ENCODE measurements at regions not wholly inside any gene's neighbourhood (a gene's known extent, or its start where the extent isn't known, plus 50 kb on each side); places are given as distances from the start of the nearest gene placed in this dataset.

DNA sequence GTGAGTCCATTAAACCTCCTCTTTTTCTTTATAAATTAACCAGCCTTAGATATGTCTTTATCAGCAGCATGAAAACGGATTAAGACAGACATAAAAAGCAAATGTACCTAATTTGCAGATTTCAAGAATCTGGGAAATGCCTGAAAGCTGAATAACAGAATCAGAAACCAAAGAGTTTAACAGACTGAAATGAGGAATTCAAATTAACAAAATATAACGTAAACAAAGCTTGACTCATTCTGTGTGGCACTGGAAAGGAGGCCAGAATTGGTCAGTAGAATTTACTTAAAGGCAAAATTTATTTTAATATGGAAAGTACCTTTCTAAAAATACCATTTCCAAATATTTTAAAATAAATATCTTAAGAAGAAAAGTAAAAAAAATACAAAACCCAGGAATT lies 540.6 kb upstream of the HTR2A start:
- H3K9me3 ChIP-seq (ENCODE audit: control insufficient read depth in 1 of 2, low read length in 2 of 2): no peaks in the 10 kb centered on the region
- Mint-ChIP-seq H3K4me1 (no peaks in the 10 kb centered on the region), H3K9me3 (peaks cover 0 to 14% (median 4%) of the 10 kb centered on the region in 8 donors), H3K4me3 (no peak overlapping the region), H3K36me3 (no peaks in the 10 kb centered on the region), H3K27me3 (peaks cover 0 to 1% of the 10 kb centered on the region in 2 donors), H3K27ac (no peak overlapping the region)
- ChIA-PET CTCF (ENCODE audit: partially characterized antibody) (no interaction called here), POLR2A (ENCODE audit: partially characterized antibody) (no interaction called here)
- H3K27ac ChIP-seq (ENCODE audit: low read depth, low read length): no peak overlapping the region
- no peaks in the 10 kb centered on the region for H3K36me3 ChIP-seq (ENCODE audit: insufficient read depth, low read length)
- H3K4me3 ChIP-seq (ENCODE audit: low read length in 2 of 2): no peak overlapping the region
- DNase-seq: no peak
- H3K4me1 ChIP-seq (ENCODE audit: insufficient read depth, low read length): no peaks in the 10 kb centered on the region
- no peaks in the 10 kb centered on the region for H3K27me3 ChIP-seq (ENCODE audit: insufficient read depth, low read length)
- intact Hi-C loops (cut with micrococcal nuclease): no loop called here

DNA sequence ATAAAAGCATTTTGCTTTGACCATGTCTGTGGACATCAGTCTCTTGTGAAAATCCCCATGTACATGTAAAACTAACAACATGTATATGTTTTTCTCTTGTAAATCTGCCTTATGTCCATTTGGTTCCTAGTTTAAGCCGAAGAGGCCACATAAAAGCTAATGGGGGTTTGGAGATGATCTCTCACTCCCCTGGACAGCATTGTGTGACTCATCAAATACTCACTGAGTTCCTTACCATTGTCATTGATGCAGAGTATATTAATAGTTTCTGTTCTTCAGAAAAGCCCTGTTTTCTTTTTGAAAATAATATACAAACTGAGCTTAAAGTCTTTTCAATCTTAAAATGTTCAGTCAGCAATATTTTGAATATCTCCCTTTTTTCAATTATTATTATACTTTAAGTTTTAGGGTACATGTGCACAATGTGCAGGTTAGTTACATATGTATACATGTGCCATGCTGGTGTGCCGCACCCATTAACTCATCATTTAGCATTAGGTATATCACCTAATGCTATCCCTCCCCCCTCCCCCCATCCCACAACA lies 536.7 kb upstream of the HTR2A start:
- ChIA-PET CTCF (ENCODE audit: partially characterized antibody) (no interaction called here), POLR2A (ENCODE audit: partially characterized antibody) (no interaction called here)
- H3K9me3 Mint-ChIP-seq: peaks cover 0 to 11% (median 4%) of the 10 kb centered on the region in 8 donors
- no peaks in the 10 kb centered on the region for H3K36me3 Mint-ChIP-seq
- Histone ChIP-seq H3K27ac (ENCODE audit: low read depth, low read length) (no peak overlapping the region), H3K27me3 (ENCODE audit: insufficient read depth, low read length) (no peaks in the 10 kb centered on the region), H3K4me1 (ENCODE audit: insufficient read depth, low read length) (no peaks in the 10 kb centered on the region), H3K36me3 (ENCODE audit: insufficient read depth, low read length) (no peaks in the 10 kb centered on the region), H3K9me3 (ENCODE audit: control insufficient read depth in 1 of 2, low read length in 2 of 2) (no peaks in the 10 kb centered on the region), H3K4me3 (ENCODE audit: low read length in 2 of 2) (no peak overlapping the region)
- no peaks in the 10 kb centered on the region for H3K27me3 Mint-ChIP-seq
- H3K27ac Mint-ChIP-seq: no peak overlapping the region
- H3K4me1 Mint-ChIP-seq: no peaks in the 10 kb centered on the region
- no peak for DNase-seq
- H3K4me3 Mint-ChIP-seq: no peak overlapping the region
- intact Hi-C loops (cut with micrococcal nuclease): no loop called here

GRCh38 chr13:47426126-47426849 lies 529.4 kb upstream of the HTR2A start:
- no peaks in the 10 kb centered on the region for H3K27me3 Mint-ChIP-seq
- H3K27me3 ChIP-seq (ENCODE audit: insufficient read depth, low read length): no peaks in the 10 kb centered on the region
- H3K4me3 Mint-ChIP-seq: no peak overlapping the region
- H3K9me3 Mint-ChIP-seq: peaks cover 0 to 2% (median 0%) of the 10 kb centered on the region in 8 donors
- H3K4me1 Mint-ChIP-seq: no peaks in the 10 kb centered on the region
- intact Hi-C loops (cut with micrococcal nuclease): no loop called here
- ChIA-PET CTCF (ENCODE audit: partially characterized antibody) (no interaction called here), POLR2A (ENCODE audit: partially characterized antibody) (no interaction called here)
- H3K27ac Mint-ChIP-seq: no peak overlapping the region
- no peaks in the 10 kb centered on the region for H3K9me3 ChIP-seq (ENCODE audit: control insufficient read depth in 1 of 2, low read length in 2 of 2)
- no peak overlapping the region for H3K27ac ChIP-seq (ENCODE audit: low read depth, low read length)
- no peaks in the 10 kb centered on the region for H3K36me3 ChIP-seq (ENCODE audit: insufficient read depth, low read length)
- H3K4me1 ChIP-seq (ENCODE audit: insufficient read depth, low read length): no peaks in the 10 kb centered on the region
- DNase-seq: no peak
- H3K4me3 ChIP-seq (ENCODE audit: low read length in 2 of 2): no peak overlapping the region
- H3K36me3 Mint-ChIP-seq: no peaks in the 10 kb centered on the region

DNA sequence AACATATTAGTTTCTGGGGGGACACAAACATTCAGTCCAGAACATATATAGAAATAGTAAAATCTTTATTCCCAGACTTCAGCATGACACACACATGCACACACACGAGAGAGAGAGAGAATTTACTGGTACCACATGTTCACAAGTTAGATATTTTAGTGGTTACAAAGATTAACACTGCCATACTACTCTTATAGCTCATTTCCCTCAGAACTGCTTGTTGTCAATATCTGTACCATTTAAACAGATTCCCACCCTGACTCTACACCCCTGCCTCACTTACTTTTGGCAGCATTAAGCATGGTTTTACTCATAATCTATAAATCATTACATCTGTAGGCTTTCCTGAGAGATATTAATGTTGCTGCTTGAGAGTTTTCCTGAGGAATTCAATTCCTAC lies 524.7 kb upstream of the HTR2A start:
- DNase-seq: no peak
- Histone ChIP-seq H3K9me3 (ENCODE audit: control insufficient read depth in 1 of 2, low read length in 2 of 2) (no peaks in the 10 kb centered on the region), H3K36me3 (ENCODE audit: insufficient read depth, low read length) (no peaks in the 10 kb centered on the region), H3K27me3 (ENCODE audit: insufficient read depth, low read length) (no peaks in the 10 kb centered on the region), H3K27ac (ENCODE audit: low read depth, low read length) (no peak overlapping the region), H3K4me3 (ENCODE audit: low read length in 2 of 2) (no peak overlapping the region), H3K4me1 (ENCODE audit: insufficient read depth, low read length) (no peaks in the 10 kb centered on the region)
- ChIA-PET CTCF (ENCODE audit: partially characterized antibody) (no interaction called here), POLR2A (ENCODE audit: partially characterized antibody) (no interaction called here)
- no peak overlapping the region for H3K27ac Mint-ChIP-seq
- H3K4me3 Mint-ChIP-seq: no peak overlapping the region
- intact Hi-C loops (cut with micrococcal nuclease): no loop called here
- peaks cover 0 to 5% (median 0%) of the 10 kb centered on the region in 8 donors for H3K9me3 Mint-ChIP-seq
- H3K27me3 Mint-ChIP-seq: no peaks in the 10 kb centered on the region
- no peaks in the 10 kb centered on the region for H3K4me1 Mint-ChIP-seq
- H3K36me3 Mint-ChIP-seq: no peaks in the 10 kb centered on the region

DNA sequence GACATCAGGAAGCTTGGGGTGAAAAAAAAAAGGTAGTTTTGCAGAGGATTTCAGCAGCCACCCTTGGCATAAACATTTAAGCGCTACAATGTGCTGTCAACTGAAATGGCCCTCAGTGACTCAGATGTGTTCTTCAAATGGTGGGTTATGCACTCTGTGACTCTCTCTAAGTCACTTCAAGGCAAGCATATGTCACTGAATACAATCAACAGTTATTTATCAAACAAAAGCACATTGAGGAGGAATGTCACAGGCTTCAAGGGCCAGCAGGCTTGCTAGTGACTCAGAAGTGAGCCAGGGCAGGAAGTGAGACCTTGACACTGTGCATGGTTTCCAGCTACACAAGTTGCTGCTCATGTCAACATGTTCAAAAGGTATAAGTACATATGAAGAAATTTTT lies 523.7 kb upstream of the HTR2A start:
- Mint-ChIP-seq H3K36me3 (no peaks in the 10 kb centered on the region), H3K4me3 (no peak overlapping the region), H3K27ac (no peak overlapping the region), H3K27me3 (no peaks in the 10 kb centered on the region), H3K9me3 (peaks cover 0 to 5% (median 0%) of the 10 kb centered on the region in 8 donors), H3K4me1 (no peaks in the 10 kb centered on the region)
- CTCF ChIA-PET (ENCODE audit: partially characterized antibody): no interaction called here
- H3K4me1 ChIP-seq (ENCODE audit: insufficient read depth, low read length): no peaks in the 10 kb centered on the region
- no peak for DNase-seq
- no peak overlapping the region for H3K27ac ChIP-seq (ENCODE audit: low read depth, low read length)
- no peaks in the 10 kb centered on the region for H3K9me3 ChIP-seq (ENCODE audit: control insufficient read depth in 1 of 2, low read length in 2 of 2)
- H3K27me3 ChIP-seq (ENCODE audit: insufficient read depth, low read length): no peaks in the 10 kb centered on the region
- POLR2A ChIA-PET (ENCODE audit: partially characterized antibody): no interaction called here
- intact Hi-C loops (cut with micrococcal nuclease): no loop called here
- H3K4me3 ChIP-seq (ENCODE audit: low read length in 2 of 2): no peak overlapping the region
- H3K36me3 ChIP-seq (ENCODE audit: insufficient read depth, low read length): no peaks in the 10 kb centered on the region

DNA sequence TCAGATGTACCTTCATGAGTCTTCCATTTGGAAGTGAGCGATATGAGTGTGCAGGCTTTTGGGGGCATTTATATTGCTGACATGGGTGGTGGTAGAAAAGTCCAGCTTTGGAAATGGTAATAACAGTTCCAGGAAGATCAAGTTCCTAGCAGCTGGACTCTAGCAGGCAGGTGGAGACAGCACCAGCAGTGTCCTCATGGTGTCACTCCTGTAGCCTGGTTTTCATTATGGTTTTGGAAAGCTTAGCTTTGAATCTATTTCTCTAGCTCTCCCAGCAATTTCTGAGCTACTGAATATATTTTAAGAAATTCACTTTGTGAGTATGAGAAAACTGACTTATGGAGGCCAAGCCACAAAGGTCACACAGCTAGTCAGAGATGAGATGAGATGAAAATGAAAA lies 523.2 kb upstream of the HTR2A start:
- Histone ChIP-seq H3K27me3 (ENCODE audit: insufficient read depth, low read length) (no peaks in the 10 kb centered on the region), H3K27ac (ENCODE audit: low read depth, low read length) (no peak overlapping the region), H3K4me3 (ENCODE audit: low read length in 2 of 2) (no peak overlapping the region), H3K4me1 (ENCODE audit: insufficient read depth, low read length) (no peaks in the 10 kb centered on the region), H3K36me3 (ENCODE audit: insufficient read depth, low read length) (no peaks in the 10 kb centered on the region), H3K9me3 (ENCODE audit: control insufficient read depth in 1 of 2, low read length in 2 of 2) (no peaks in the 10 kb centered on the region)
- intact Hi-C loops (cut with micrococcal nuclease): no loop called here
- Mint-ChIP-seq H3K4me3 (no peak overlapping the region), H3K9me3 (peaks cover 0 to 5% (median 0%) of the 10 kb centered on the region in 8 donors), H3K27ac (no peak overlapping the region), H3K4me1 (no peaks in the 10 kb centered on the region), H3K36me3 (no peaks in the 10 kb centered on the region), H3K27me3 (no peaks in the 10 kb centered on the region)
- POLR2A ChIA-PET (ENCODE audit: partially characterized antibody): interaction anchor here (0.6 kb wide), 1 partner anchor 18 kb away, joined by 3 read pairs; no protein-coding TSS in a partner anchor
- no peak for DNase-seq
- CTCF ChIA-PET (ENCODE audit: partially characterized antibody): no interaction called here

- no peaks in the 10 kb centered on the region for H3K4me1 Mint-ChIP-seq
- H3K27ac Mint-ChIP-seq: no peak overlapping the region
- ChIA-PET POLR2A (ENCODE audit: partially characterized antibody) (no interaction called here), CTCF (ENCODE audit: partially characterized antibody) (no interaction called here)
- no peaks in the 10 kb centered on the region for H3K9me3 ChIP-seq (ENCODE audit: control insufficient read depth in 1 of 2, low read length in 2 of 2)
- H3K9me3 Mint-ChIP-seq: peaks cover 0 to 5% (median 0%) of the 10 kb centered on the region in 8 donors
- no peaks in the 10 kb centered on the region for H3K36me3 ChIP-seq (ENCODE audit: insufficient read depth, low read length)
- no peak overlapping the region for H3K4me3 Mint-ChIP-seq
- H3K27me3 Mint-ChIP-seq: no peaks in the 10 kb centered on the region
- intact Hi-C loops (cut with micrococcal nuclease): no loop called here
- no peaks in the 10 kb centered on the region for H3K4me1 ChIP-seq (ENCODE audit: insufficient read depth, low read length)
- no peak overlapping the region for H3K27ac ChIP-seq (ENCODE audit: low read depth, low read length)
- DNase-seq: no peak
- H3K4me3 ChIP-seq (ENCODE audit: low read length in 2 of 2): no peak overlapping the region
- no peaks in the 10 kb centered on the region for H3K36me3 Mint-ChIP-seq
- no peaks in the 10 kb centered on the region for H3K27me3 ChIP-seq (ENCODE audit: insufficient read depth, low read length)
These were observed 521.5 kb upstream of the HTR2A start for GRCh38 chr13:47418206-47418920.

Measured in CD4-positive, alpha-beta memory T cell (primary cell).